ENCODE measurements at regions not wholly inside any gene's neighbourhood (a gene's known extent, or its start where the extent isn't known, plus 50 kb on each side); places are given as distances from the start of the nearest gene placed in this dataset.

GRCh38 chr15:38647683-38648082 lies 83.1 kb upstream of the RASGRP1 start:
- no peak overlapping the region for H3K27ac ChIP-seq (replicated peaks; ENCODE audit: low read length)
- H3K18ac ChIP-seq (ENCODE audit: low read length), result no peak overlapping the region
- no peak overlapping the region for H2BK5ac ChIP-seq (ENCODE audit: low read length)
- H2BK15ac ChIP-seq (ENCODE audit: low read length), result no peak overlapping the region
- H2BK12ac ChIP-seq (ENCODE audit: low read length), result no peak overlapping the region
- no peak overlapping the region for H3K23ac ChIP-seq (ENCODE audit: low read depth, low read length, poor library complexity)
- H3K36me3 ChIP-seq (replicated peaks in 1 of 2; ENCODE audit: control insufficient read depth in 2 of 2, insufficient read depth in 2 of 2, low read length in 2 of 2), result no peaks in the 10 kb centered on the region
- H3K4ac ChIP-seq (ENCODE audit: low read length), result no peak overlapping the region
- H4K8ac ChIP-seq (ENCODE audit: low read depth, low read length), result no peak overlapping the region
- no peak overlapping the region for H3K4me2 ChIP-seq (ENCODE audit: insufficient read depth, low read length, poor library complexity, severe bottlenecking)
- no peak overlapping the region for H2BK120ac ChIP-seq (ENCODE audit: low read depth, low read length)
- no peak for DNase-seq (ENCODE audit: low spot score)
- no peak overlapping the region for H4K91ac ChIP-seq (ENCODE audit: low read depth, low read length, poor library complexity)
- H3K27me3 ChIP-seq (ENCODE audit: control insufficient read depth in 3 of 3, insufficient read depth in 3 of 3, low read depth in 1 of 3, low read length in 3 of 3), result peaks cover 0 to 4% (median 0%) of the 10 kb centered on the region in 3 experiments
- H3K9ac ChIP-seq (ENCODE audit: low read depth, low read length, poor library complexity), result no peak overlapping the region
- no peaks in the 10 kb centered on the region for H3K9me3 ChIP-seq (replicated peaks in 1 of 2; ENCODE audit: control insufficient read depth in 2 of 2, insufficient read depth in 1 of 2, low read depth in 1 of 2, low read length in 2 of 2)
- no peak overlapping the region for H2AFZ ChIP-seq (ENCODE audit: low read length)
- no peaks in the 10 kb centered on the region for H3K4me1 ChIP-seq (ENCODE audit: control insufficient read depth in 2 of 2, insufficient read depth in 1 of 2, low read depth in 1 of 2, low read length in 2 of 2)
- H3K4me3 ChIP-seq (ENCODE audit: low read length in 2 of 2), result no peak overlapping the region
- no peak overlapping the region for H3K14ac ChIP-seq (ENCODE audit: low read length)
- H3K79me1 ChIP-seq (ENCODE audit: low read depth, low read length), result no peaks in the 10 kb centered on the region
- no peak overlapping the region for H2AK5ac ChIP-seq (ENCODE audit: low read depth, low read length)

GRCh38 chr15:38648121-38648843 lies 83.7 kb upstream of the RASGRP1 start:
- no peak overlapping the region for H3K18ac ChIP-seq (ENCODE audit: low read length)
- H4K91ac ChIP-seq (ENCODE audit: low read depth, low read length, poor library complexity), result no peak overlapping the region
- no peak overlapping the region for H3K9ac ChIP-seq (ENCODE audit: low read depth, low read length, poor library complexity)
- no peak overlapping the region for H3K27ac ChIP-seq (replicated peaks; ENCODE audit: low read length)
- no peak overlapping the region for H2AK5ac ChIP-seq (ENCODE audit: low read depth, low read length)
- H3K4me2 ChIP-seq (ENCODE audit: insufficient read depth, low read length, poor library complexity, severe bottlenecking), result no peak overlapping the region
- H3K9me3 ChIP-seq (replicated peaks in 1 of 2; ENCODE audit: control insufficient read depth in 2 of 2, insufficient read depth in 1 of 2, low read depth in 1 of 2, low read length in 2 of 2), result no peaks in the 10 kb centered on the region
- H3K4me1 ChIP-seq (ENCODE audit: control insufficient read depth in 2 of 2, insufficient read depth in 1 of 2, low read depth in 1 of 2, low read length in 2 of 2), result no peaks in the 10 kb centered on the region
- H2AFZ ChIP-seq (ENCODE audit: low read length), result no peak overlapping the region
- H3K14ac ChIP-seq (ENCODE audit: low read length), result no peak overlapping the region
- H3K79me1 ChIP-seq (ENCODE audit: low read depth, low read length), result no peaks in the 10 kb centered on the region
- no peak overlapping the region for H3K4ac ChIP-seq (ENCODE audit: low read length)
- H2BK5ac ChIP-seq (ENCODE audit: low read length), result no peak overlapping the region
- H4K8ac ChIP-seq (ENCODE audit: low read depth, low read length), result no peak overlapping the region
- H2BK15ac ChIP-seq (ENCODE audit: low read length), result no peak overlapping the region
- no peak overlapping the region for H2BK120ac ChIP-seq (ENCODE audit: low read depth, low read length)
- H2BK12ac ChIP-seq (ENCODE audit: low read length), result no peak overlapping the region
- H3K23ac ChIP-seq (ENCODE audit: low read depth, low read length, poor library complexity), result no peak overlapping the region
- DNase-seq (ENCODE audit: low spot score), result no peak
- H3K36me3 ChIP-seq (replicated peaks in 1 of 2; ENCODE audit: control insufficient read depth in 2 of 2, insufficient read depth in 2 of 2, low read length in 2 of 2), result no peaks in the 10 kb centered on the region
- no CpG with 5 or more reads among the region's 10 CpGs for WGBS, 2 donors (ENCODE audit: extremely low coverage in 2 of 2, insufficient read length in 2 of 2, insufficient replicate concordance in 1 of 2)
- H3K27me3 ChIP-seq (ENCODE audit: control insufficient read depth in 3 of 3, insufficient read depth in 3 of 3, low read depth in 1 of 3, low read length in 3 of 3), result peaks cover 0 to 4% (median 0%) of the 10 kb centered on the region in 3 experiments
- no peak overlapping the region for H3K4me3 ChIP-seq (ENCODE audit: low read length in 2 of 2)

- Histone ChIP-seq H2BK15ac (ENCODE audit: low read length) (no peak overlapping the region), H3K9ac (ENCODE audit: low read depth, low read length, poor library complexity) (no peak overlapping the region), H3K18ac (ENCODE audit: low read length) (no peak overlapping the region), H3K79me1 (ENCODE audit: low read depth, low read length) (no peaks in the 10 kb centered on the region), H3K27ac (replicated peaks; ENCODE audit: low read length) (no peak overlapping the region), H2BK5ac (ENCODE audit: low read length) (no peak overlapping the region), H3K27me3 (ENCODE audit: control insufficient read depth in 3 of 3, insufficient read depth in 3 of 3, low read depth in 1 of 3, low read length in 3 of 3) (peaks cover 0 to 4% (median 0%) of the 10 kb centered on the region in 3 experiments), H4K91ac (ENCODE audit: low read depth, low read length, poor library complexity) (no peak overlapping the region), H2AFZ (ENCODE audit: low read length) (no peak overlapping the region), H3K4ac (ENCODE audit: low read length) (no peak overlapping the region), H3K9me3 (replicated peaks in 1 of 2; ENCODE audit: control insufficient read depth in 2 of 2, insufficient read depth in 1 of 2, low read depth in 1 of 2, low read length in 2 of 2) (no peaks in the 10 kb centered on the region), H3K4me3 (ENCODE audit: low read length in 2 of 2) (no peak overlapping the region), H2BK12ac (ENCODE audit: low read length) (no peak overlapping the region), H4K8ac (ENCODE audit: low read depth, low read length) (no peak overlapping the region), H2AK5ac (ENCODE audit: low read depth, low read length) (no peak overlapping the region), H3K4me1 (ENCODE audit: control insufficient read depth in 2 of 2, insufficient read depth in 1 of 2, low read depth in 1 of 2, low read length in 2 of 2) (no peaks in the 10 kb centered on the region), H2BK120ac (ENCODE audit: low read depth, low read length) (no peak overlapping the region), H3K23ac (ENCODE audit: low read depth, low read length, poor library complexity) (no peak overlapping the region), H3K14ac (ENCODE audit: low read length) (no peak overlapping the region), H3K4me2 (ENCODE audit: insufficient read depth, low read length, poor library complexity, severe bottlenecking) (no peak overlapping the region), H3K36me3 (replicated peaks in 1 of 2; ENCODE audit: control insufficient read depth in 2 of 2, insufficient read depth in 2 of 2, low read length in 2 of 2) (no peaks in the 10 kb centered on the region)
- DNase-seq (ENCODE audit: low spot score), result no peak
Observed at GRCh38 chr15:38650384-38650783, 85.8 kb upstream of the RASGRP1 start.

GRCh38 chr15:38650936-38651327 lies 86.3 kb upstream of the RASGRP1 start:
- no peaks in the 10 kb centered on the region for H3K79me1 ChIP-seq (ENCODE audit: low read depth, low read length)
- H3K4me3 ChIP-seq (ENCODE audit: low read length in 2 of 2), result no peak overlapping the region
- H2BK5ac ChIP-seq (ENCODE audit: low read length), result no peak overlapping the region
- H2BK120ac ChIP-seq (ENCODE audit: low read depth, low read length), result no peak overlapping the region
- no peak overlapping the region for H4K8ac ChIP-seq (ENCODE audit: low read depth, low read length)
- no peak overlapping the region for H2BK12ac ChIP-seq (ENCODE audit: low read length)
- H3K9ac ChIP-seq (ENCODE audit: low read depth, low read length, poor library complexity), result no peak overlapping the region
- no peak overlapping the region for H3K18ac ChIP-seq (ENCODE audit: low read length)
- no peak overlapping the region for H3K27ac ChIP-seq (replicated peaks; ENCODE audit: low read length)
- H3K14ac ChIP-seq (ENCODE audit: low read length), result no peak overlapping the region
- H3K36me3 ChIP-seq (replicated peaks in 1 of 2; ENCODE audit: control insufficient read depth in 2 of 2, insufficient read depth in 2 of 2, low read length in 2 of 2), result no peaks in the 10 kb centered on the region
- H3K23ac ChIP-seq (ENCODE audit: low read depth, low read length, poor library complexity), result no peak overlapping the region
- no peak overlapping the region for H4K91ac ChIP-seq (ENCODE audit: low read depth, low read length, poor library complexity)
- no peak overlapping the region for H2BK15ac ChIP-seq (ENCODE audit: low read length)
- no CpG with 5 or more reads among the region's 1 CpG for WGBS, 2 donors (ENCODE audit: extremely low coverage in 2 of 2, insufficient read length in 2 of 2, insufficient replicate concordance in 1 of 2)
- DNase-seq (ENCODE audit: low spot score), result no peak
- H3K4ac ChIP-seq (ENCODE audit: low read length), result no peak overlapping the region
- no peak overlapping the region for H3K4me2 ChIP-seq (ENCODE audit: insufficient read depth, low read length, poor library complexity, severe bottlenecking)
- H3K27me3 ChIP-seq (ENCODE audit: control insufficient read depth in 3 of 3, insufficient read depth in 3 of 3, low read depth in 1 of 3, low read length in 3 of 3), result peaks cover 0 to 4% (median 0%) of the 10 kb centered on the region in 3 experiments
- no peak overlapping the region for H2AK5ac ChIP-seq (ENCODE audit: low read depth, low read length)
- no peak overlapping the region for H2AFZ ChIP-seq (ENCODE audit: low read length)
- no peaks in the 10 kb centered on the region for H3K4me1 ChIP-seq (ENCODE audit: control insufficient read depth in 2 of 2, insufficient read depth in 1 of 2, low read depth in 1 of 2, low read length in 2 of 2)
- no peaks in the 10 kb centered on the region for H3K9me3 ChIP-seq (replicated peaks in 1 of 2; ENCODE audit: control insufficient read depth in 2 of 2, insufficient read depth in 1 of 2, low read depth in 1 of 2, low read length in 2 of 2)

Measured in neuronal stem cell (in vitro differentiated cells).